HG02610 (cell line): ENCODE measurements at regions not wholly inside any gene's neighbourhood (a gene's known extent, or its start where the extent isn't known, plus 50 kb on each side); places are given as distances from the start of the nearest gene placed in this dataset.

Experiments used
- ATAC-seq: cut with Tn5 transposase; IDR thresholded peaks from one replicate; pipeline ENCODE4 v1.9.1; 2021; ENCODE audit warnings: mild to moderate bottlenecking, moderate library complexity; ENCODE audit not compliant: unreplicated experiment

DNA sequence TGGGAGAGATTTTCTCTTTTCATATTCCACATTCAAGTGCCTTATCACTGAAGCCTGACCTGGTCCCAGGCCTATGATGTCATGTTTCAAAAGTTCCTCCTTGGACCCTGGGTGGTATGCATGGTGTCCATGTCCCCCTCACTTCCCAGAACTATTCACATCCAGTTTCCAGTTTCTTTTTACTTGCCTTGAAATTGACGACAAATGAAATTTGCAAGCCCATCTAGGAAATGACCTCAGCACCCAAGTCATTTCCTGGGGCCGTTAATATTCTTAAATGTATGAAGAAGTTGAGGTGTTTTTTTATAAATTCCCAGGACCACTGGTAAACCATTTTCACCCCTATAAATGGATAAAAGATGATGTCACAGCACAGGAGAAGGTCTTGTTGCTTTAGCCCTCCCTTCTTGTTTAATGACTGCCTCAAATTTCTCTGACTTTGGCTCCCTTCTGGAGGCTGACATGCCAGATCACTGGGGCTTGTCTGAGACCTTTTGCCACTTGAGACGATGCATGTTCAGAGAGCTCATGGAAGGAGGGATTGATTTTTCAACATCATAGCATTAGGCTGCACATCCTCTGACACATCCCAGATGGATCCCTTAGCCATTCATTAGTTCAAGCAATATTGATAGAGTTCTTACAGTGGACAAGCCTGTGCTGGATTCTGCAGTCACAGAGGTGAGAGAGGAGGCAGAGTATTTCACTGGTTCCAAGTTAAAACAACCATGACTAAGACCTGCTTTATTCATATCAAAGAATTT, 221.3 kb downstream of the PLPP3 start:
- no peak for ATAC-seq

DNA sequence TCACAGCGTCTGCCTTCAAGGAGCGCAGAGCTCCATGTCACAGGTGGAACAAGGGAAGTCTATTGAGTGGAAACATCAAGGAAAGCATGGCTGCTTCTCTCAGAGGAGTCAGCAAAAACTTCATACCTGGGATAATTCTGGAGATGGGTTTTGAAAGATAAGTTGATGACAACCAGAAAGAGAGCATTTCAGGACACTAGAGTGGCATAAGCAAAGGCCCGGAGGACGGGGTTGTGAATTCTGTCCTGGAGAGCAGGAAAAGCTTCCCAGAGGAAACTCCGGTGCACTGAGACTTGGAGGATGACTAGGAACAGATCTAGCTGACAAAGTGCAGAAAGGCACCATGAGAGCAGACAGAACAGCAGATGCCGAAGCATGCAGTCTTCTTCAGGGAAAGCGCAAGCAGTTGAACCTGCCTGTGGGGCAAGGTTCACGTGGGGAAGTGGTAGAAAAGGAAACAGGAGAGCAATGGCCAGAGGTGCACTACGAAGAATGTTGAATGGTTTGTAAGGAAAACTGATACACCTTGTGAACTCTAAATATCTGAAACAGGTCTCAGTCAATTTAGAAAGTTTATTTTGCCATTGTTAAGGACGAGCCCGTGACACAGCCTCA, 222.9 kb downstream of the PLPP3 start:
- no peak for ATAC-seq

DNA sequence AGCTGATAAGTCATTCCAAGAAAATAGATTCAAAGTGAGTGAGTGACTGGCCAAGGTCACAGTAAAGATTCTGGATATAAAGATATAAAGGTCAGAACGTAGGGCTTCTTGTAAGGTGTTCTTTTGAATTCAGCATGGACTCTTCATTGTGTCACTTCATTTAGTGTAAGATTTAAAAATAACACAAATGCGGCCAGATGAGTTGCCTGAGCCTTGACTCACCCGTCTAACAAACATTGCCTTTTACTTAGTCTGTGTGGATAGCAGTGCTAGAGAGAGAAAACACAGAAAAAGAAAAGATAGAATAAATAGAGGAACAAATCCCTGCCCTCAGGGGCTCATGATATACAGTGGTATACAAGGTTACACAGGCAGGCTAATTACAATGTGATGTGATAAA, 223.4 kb downstream of the PLPP3 start:
- no peak for ATAC-seq

DNA sequence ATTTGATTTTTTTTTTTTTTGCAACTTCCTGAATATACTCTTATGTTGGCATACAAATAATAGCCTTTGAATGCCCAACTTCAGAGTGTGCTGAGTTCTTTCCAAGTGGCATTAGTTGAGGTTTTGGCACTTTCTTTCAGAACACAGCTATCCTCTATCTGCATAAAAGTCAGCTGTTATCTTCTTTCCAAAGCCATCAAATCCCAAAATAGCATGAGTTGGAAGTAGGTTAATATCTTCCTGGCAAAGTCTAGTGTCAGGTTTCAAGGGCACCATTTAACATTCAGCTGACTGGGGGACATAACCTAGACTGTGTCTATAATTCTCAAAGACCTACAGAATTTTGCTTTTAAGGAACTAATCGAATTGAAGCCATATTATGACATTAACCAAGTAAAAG, 223.9 kb downstream of the PLPP3 start:
- ATAC-seq, result no peak

DNA sequence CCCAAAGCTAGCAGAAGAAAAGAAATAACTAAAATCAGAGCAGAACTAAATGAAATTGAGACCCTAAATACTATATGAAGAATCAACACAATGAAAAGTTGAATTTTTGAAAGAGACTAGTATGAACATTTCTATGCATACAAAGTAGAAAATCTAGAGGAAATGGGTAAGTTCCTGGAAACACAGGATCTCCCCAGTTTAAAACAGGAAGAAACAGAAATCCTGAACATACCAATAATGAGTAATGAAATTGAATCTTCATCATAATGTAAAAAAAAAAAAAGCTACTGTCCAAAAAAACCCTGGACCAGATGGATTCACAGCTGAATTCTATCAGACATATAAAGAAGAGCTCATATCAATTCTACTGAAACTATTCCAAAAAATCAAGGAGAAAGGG, 233.5 kb downstream of the PLPP3 start:
- no peak for ATAC-seq

DNA sequence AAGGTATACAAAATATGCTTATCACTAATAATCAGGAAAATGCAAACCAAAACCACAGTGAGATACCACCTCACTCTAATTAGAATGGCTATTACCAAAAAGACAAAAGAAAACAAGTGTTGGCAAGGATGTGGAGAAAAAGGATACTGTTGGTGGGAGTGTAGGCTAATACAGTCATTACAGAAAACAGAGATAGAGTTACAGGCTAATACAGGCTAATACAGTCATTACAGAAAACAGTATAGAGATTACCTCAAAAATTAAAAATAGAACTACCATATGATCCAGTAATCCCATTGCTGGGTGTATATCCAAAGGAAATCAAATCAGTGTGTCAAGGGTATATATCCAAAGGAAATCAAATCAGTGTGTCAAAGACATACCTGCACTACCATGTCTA, 238.4 kb downstream of the PLPP3 start:
- no peak for ATAC-seq

DNA sequence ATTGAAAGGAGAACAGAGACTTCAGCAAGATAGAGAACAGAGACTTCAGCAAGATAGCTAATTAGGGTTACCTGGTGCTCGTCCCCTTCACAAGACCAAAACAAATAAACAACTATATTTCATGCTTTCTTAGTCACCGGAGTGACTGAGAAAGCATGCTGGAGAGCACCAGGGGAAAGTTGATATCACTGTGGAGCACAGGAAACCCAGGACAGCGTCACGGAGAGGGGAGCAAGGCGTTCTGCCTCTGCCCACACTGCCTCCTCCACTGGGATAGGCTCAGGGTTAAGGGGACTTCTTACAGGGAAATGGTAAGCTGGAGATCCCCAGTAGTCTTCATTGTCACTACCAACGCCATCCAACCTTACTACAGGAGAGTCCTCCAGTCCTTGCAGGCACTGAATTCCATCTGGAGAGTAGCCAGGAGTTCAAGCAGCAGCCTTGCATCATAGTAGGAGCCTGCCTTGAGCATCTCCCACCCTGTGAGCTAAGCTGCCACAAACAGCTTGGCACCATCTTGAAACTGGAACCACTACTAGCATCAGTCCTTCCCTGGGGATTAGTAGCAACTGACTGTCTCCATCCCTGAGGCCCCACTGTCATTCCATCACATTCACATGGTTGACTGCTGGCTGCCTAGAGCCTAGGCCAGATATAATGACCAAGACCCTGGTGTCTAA, 239.4 kb downstream of the PLPP3 start:
- ATAC-seq, result no peak

DNA sequence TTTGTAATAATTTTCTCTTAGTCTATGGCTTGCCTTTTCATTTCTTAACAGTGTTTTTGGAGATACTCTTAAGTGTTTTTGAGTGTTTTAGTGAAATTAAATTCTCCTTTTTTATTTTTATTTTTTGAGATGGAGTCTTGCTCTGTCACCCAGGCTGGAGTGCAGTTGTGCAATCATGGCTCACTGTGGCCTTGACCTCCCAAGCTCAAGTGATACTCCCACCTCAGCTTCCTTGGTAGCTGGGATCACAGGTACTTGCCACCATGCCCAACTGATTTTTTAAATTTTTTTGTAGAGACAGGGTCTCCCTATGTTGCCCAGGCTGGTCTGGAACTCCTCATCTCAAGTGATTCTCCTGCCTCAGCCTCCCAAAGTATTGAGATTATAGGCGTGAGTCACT, 240.3 kb downstream of the PLPP3 start:
- no peak for ATAC-seq

DNA sequence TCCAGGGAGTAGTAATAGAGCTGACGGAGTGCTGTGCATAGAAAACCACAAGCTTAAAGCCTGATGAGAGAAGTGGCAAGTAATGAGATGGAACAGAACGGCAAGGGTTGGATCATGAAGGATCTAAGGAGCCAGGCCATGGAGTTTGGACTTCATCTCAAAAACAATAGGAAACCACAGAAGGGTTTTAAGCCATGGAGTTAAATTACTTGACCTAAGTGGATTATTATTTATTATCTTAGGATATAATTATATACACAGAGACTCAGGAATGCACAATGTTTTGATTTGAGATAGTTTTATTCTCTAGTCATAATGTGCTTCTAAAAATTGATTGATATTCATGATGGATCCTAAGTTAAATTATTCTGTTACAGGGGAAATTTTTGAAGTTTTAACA, 242.4 kb downstream of the PLPP3 start:
- ATAC-seq, result no peak

DNA sequence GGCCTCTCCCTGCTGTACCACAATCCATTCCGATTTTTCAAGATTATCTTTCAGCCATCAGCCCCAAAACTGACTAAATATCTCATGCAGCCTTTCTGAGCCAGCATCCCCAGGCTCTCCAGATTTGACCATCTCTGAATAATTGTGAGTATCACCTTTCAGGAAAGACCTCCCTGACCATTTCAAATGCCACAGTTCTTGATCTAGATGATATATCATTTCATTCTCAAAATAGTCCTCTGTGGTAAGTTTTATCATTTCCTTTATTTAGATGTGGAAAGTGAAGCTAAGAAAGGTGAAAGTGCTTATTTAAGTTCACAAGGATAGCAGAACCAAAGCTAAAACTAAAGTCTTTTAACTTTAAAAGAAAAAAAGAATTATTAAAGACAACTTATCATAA, 244.0 kb downstream of the PLPP3 start:
- no peak for ATAC-seq

DNA sequence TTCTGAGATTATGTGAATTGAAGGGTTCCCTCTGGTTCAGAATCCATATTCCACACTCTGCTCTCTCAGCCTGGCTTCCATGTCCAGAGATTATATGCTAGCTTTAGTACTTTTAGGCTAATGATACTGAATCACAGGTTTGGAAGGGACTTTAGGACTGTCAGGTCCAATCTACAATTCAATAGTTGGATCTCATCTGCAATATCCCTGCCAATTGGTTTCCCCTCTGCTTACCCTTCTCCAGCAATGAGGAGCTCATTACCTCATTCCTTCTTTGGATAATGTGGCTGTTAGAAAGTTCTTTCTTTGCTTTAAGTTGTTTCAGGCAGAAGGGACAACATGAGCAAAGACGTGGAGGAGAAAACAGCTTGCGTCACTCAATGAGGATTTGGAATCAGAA, 245.3 kb downstream of the PLPP3 start:
- no peak for ATAC-seq

DNA sequence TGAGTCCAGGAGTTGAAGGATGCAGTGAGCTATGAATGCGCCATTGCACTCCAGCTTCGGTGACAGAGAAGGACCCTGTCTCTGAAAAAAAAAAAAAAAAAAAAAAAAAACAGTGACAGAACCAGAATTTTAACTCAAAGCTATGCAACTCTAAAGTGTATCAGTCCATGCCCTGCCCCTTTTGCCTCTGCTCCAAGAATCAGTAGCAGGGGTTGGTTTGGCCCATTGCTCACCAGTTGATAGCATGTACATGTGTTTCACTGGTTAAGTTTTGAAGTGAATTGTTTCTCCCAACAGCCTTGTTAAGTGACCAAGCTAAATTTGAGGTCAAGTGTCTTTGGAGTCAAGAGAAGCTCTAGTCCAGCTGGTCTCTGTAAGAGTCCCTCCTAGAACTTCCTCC, 245.9 kb downstream of the PLPP3 start:
- ATAC-seq, result no peak

DNA sequence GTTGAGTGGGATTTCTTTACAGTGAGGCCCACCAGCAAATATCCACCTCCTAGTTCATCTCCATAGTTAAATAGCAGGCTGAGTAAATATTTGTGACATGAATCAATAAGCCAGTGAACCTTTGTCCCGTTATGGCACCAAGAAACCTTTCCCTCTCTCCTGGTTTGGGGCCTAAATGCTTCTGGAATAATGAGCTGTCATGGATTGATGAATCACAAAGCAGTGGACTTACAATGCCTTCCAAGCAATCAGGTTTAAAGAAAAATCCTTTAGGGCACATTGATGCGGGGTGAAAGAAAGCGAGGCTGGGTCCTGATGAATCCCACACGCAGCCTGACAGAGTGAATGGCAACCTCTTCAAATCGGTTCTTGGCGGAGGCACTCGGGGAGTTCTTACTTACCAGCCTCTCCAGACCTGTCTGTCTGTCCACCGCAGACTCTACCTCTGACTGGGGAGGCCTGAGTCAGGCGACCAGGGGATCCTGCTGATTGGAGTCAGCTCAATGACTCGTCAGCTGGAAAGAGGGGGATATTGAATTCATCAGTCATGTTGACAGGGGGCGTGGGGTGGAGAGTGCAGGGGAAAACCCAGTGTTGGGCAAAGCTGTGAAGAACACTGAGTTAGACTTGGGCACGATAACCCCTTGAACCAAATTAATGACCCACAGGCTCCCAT, 247.3 kb downstream of the PLPP3 start:
- ATAC-seq, result no peak

DNA sequence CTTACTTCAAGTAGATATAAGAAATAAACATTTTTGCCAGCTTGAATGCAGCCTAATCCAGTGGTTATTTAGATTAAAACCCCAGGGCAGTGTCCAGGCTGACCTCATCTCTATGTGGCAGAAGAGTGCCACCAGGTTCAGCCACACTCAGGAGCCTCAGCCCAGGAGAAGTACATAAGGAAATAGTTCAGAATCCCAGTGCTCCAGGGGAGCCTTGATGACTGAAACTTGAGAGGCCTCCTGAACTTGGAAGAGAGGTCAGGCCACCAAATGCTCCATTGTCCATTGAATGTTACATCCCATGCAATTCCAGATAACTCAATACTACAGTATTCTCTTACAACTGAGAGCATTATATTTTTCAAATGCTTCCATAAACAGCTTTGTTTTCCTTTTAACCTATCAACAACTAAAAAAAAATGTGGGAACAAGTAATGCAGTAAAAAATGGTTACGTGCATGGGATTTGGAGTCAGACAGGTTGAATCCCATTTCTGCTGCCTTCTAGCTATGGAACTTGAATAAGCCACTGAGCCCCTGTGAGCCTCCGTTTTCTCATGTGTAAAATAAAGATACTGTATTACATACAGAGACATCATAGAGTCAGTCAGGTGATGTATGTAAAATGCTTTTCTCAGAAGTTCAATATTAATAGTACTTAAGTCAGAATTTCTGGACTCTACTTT, 248.0 kb downstream of the PLPP3 start:
- no peak for ATAC-seq

DNA sequence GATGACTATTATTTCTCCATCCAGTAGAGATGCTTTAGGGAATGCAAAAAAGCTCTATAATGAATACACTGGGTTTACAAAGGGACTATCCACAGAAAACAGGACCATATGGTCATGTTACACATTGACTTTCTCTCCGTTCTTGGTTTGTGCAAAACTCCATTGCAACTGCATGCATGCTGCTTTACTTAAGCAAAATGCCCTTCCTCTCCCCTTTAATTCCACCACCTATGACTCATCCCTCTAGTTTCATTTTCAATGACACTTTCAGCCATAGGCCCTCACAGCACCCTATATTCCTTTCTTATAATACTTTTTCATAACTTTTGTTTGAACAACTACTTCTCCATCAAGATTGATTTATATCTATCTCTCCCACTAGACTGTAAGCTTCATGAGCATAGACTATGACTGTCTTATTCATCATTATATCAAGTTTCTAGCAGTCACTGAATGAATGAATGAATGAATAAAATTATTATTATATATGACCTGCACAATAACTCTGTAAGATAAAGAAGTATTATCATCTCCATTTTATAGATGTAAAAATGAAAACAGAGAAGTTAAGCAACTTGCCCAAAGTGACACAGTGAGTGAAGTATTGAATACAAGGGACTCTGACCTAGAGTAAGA, 248.9 kb downstream of the PLPP3 start:
- ATAC-seq, result peak; percentile 88

DNA sequence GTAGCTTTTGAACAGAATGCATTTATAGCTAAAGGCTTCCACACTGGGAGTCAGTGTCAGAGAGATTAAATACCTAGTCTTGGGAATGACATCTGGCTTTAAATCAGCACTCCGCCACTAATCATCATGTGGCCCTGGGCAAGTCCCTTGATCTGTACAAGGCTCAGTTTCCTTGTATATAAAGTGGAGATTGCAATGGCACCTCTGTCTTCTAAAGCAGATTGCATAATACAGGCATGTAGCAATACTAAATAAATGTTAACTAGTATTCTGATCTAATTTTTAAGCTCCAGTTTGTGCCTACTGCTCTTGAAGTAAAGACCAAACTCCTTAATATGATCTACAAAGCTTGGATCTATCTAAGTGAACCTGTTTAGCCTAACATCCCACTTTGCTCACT, 249.4 kb downstream of the PLPP3 start:
- ATAC-seq, result no peak

DNA sequence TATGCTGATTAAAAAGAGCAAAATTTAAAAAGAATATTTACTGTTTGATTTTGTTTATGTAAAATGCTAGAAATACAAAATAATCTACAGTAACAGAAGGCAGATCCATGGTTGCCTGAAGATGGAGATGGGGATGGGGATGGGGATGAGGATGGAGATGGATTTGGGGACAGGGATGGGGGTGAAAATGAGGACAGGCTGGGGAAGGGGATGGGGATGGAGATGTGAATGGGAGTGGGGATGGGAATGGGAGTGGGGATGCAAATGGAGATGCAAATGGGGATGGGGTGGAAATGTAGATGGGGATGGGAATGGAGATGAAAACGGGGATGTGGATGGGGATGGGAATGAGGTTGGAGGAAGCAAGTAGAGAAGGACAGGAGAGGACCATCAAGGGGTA, 252.2 kb downstream of the PLPP3 start:
- no peak for ATAC-seq

DNA sequence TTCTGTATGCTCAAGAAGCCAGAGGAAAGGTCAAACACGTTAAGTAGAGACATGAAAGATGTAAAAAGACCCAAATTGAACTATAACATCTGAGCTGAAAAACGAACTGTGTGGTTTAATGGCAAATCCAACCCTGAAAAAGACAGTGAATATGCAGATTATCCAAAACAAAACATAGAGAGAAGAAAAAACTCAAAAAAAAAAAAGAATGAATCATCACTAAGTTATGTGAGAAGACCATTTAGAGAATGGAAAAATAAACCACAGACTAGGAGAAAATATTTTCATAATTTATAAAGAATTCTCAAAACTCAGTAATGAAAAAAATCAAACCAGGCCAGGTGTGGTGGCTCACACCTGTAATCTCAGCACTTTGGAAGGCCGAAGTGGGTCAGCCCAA, 253.3 kb downstream of the PLPP3 start:
- ATAC-seq, result no peak

DNA sequence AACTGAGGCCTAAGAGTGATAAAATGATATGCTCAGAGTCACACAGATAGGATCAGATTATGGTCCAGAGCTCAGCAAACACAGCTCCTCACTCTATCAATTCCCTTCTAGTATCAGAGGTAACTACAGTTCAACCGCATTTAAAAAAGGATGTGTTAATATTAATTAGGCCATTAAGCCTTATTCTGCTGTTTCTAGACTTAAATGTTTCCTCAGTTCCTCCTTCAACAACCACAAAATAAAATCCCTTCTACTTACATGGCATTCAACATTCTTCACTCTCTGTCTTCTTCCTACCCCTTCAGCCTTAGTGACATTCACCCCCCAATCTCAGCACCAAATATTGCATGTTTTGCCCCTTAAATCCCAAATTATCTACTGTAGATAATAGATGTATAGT, 254.9 kb downstream of the PLPP3 start:
- no peak for ATAC-seq

DNA sequence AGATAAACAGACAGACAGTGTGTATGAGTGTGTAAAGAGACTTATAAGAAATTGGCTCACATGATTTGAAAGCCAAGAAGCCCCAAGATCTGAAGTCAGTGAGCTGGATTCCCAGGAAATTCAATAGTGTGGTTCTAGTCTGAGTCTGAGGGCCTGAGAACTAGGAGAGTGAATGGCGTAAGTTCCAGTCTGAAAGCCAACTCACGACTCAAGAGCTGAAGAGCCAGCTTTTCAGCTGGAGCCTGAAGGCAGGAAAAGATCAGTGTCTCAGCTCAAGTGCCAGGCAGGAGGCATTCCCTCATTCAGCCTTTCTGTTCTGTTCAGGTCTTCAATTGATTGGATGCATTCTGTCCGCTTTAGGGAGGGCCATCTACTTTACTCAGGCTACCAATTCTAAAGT, 257.2 kb downstream of the PLPP3 start:
- no peak for ATAC-seq

DNA sequence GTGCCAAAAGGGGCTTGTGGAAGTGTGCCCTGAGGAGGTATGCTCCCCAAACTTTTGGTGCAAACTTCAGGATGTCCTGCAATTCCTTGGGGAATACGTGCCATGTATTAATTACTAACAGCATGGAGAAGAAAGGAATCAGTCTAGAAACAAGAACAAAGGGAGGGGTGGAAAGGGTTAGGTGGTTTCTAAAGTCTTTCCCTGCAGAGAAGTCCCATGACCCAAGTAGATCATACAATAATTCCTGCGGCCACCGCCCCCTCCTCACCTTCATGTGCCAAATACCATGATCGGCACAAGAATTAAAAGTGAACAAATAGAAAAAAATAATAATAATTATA, 258.2 kb downstream of the PLPP3 start:
- no peak for ATAC-seq
